OCI-LY1 (cell line): ENCODE measurements at regions not wholly inside any gene's neighbourhood (a gene's known extent, or its start where the extent isn't known, plus 50 kb on each side); places are given as distances from the start of the nearest gene placed in this dataset.
A peak's percentile ranks its signal among the peaks of the same experiment; 100 is the strongest.

Experiments used
- H2AFZ ChIP-seq: fragments of 200-600 bp; sonication (generic), shearing (Covaris generic); 2 replicates; pipeline ENCODE4 v1.6.0; 2014; ENCODE audit warnings: antibody characterized with exemption, mild to moderate bottlenecking, low read length
- H3F3A ChIP-seq: fragments of 200-600 bp; sonication (generic), shearing (Covaris generic); 2 replicates; pipeline ENCODE4 v1.6.0; 2014; ENCODE audit warnings: mild to moderate bottlenecking, antibody characterized with exemption, low read length, moderate library complexity; ENCODE audit not compliant: insufficient read depth
- H3K27ac ChIP-seq: fragments of 200-600 bp; sonication (generic); 2 replicates; pipeline ENCODE4 v1.5.1; 2014; ENCODE audit warnings: low read length, mixed run types, mild to moderate bottlenecking, low read depth; ENCODE audit not compliant: poor library complexity, severe bottlenecking
- H3K27me3 ChIP-seq: fragments of 200-600 bp; sonication (generic); 2 replicates; pipeline ENCODE4 v1.6.0; 2014; ENCODE audit warnings: antibody characterized with exemption, mild to moderate bottlenecking, low read length, moderate library complexity; ENCODE audit not compliant: insufficient read depth
- H3K36me3 ChIP-seq: fragments of 200-600 bp; sonication (generic); 2 replicates; pipeline ENCODE4 v1.6.1; 2014; ENCODE audit warnings: mild to moderate bottlenecking, antibody characterized with exemption, low read length, moderate library complexity, mixed read lengths; ENCODE audit not compliant: insufficient read depth
- H3K4me1 ChIP-seq: fragments of 200-600 bp; sonication (generic); 2 replicates; pipeline ENCODE4 v1.5.1; 2014; ENCODE audit warnings: mild to moderate bottlenecking, low read length, moderate library complexity; ENCODE audit not compliant: insufficient read depth, severe bottlenecking
- H3K4me2 ChIP-seq: fragments of 200-600 bp; sonication (generic), shearing (Covaris generic); 2 replicates; pipeline ENCODE4 v1.6.1; 2014; ENCODE audit warnings: low read length
- H3K4me3 ChIP-seq: fragments of 200-600 bp; sonication (generic); 2 replicates; pipeline ENCODE4 v1.5.1; 2014; ENCODE audit warnings: low read length, low read depth, mild to moderate bottlenecking, mixed read lengths; ENCODE audit not compliant: poor library complexity, severe bottlenecking
- H3K79me2 ChIP-seq: fragments of 200-600 bp; shearing (Covaris generic); 2 replicates; pipeline ENCODE4 v1.6.1; 2016; ENCODE audit warnings: mixed run types, low read length, mixed read lengths; ENCODE audit not compliant: insufficient read depth
- H3K9ac ChIP-seq: fragments of 200-600 bp; sonication (generic), shearing (Covaris generic); 2 replicates; pipeline ENCODE4 v1.6.1; 2014; ENCODE audit warnings: mild to moderate bottlenecking, low read length, mixed read lengths
- H3K9me2 ChIP-seq: fragments of 200-600 bp; sonication (generic), shearing (Covaris generic); 2 replicates; pipeline ENCODE4 v1.6.1; 2014; ENCODE audit warnings: low read depth, mild to moderate bottlenecking, low read length, mixed read lengths
- H3K9me3 ChIP-seq: fragments of 200-600 bp; shearing (Covaris generic); 2 replicates; pipeline ENCODE4 v1.6.1; 2014; ENCODE audit warnings: low read length, mixed read lengths
- H4K20me1 ChIP-seq: fragments of 200-600 bp; sonication (generic), shearing (Covaris generic); 2 replicates; pipeline ENCODE4 v1.6.0; 2016; ENCODE audit warnings: mild to moderate bottlenecking, low read length; ENCODE audit not compliant: insufficient read depth
- CTCF ChIP-seq: fragments of 200-600 bp; sonication (generic), shearing (Covaris generic); IDR thresholded peaks from 2 replicates; pipeline ENCODE4 v1.5.1; 2017; ENCODE audit warnings: mild to moderate bottlenecking, antibody characterized with exemption, low read length, moderate library complexity, mixed read lengths
- EZH2 ChIP-seq: fragments of 200-600 bp; sonication (generic), shearing (Covaris generic); IDR thresholded peaks from 2 replicates; pipeline ENCODE4 v1.8.0; 2017; ENCODE audit warnings: borderline replicate concordance, mixed run types, mild to moderate bottlenecking, antibody characterized with exemption, low read length, moderate library complexity, mixed read lengths

- H3K27me3 ChIP-seq: no peaks in the 10 kb centered on the region
- H4K20me1 ChIP-seq: no peaks in the 10 kb centered on the region
- TF ChIP-seq CTCF (no peak), EZH2 (no peak)
- no peak overlapping the region for H3K4me3 ChIP-seq
- no peaks in the 10 kb centered on the region for H3K79me2 ChIP-seq
- H3K9me3 ChIP-seq: no peaks in the 10 kb centered on the region
- no peaks in the 10 kb centered on the region for H3K4me1 ChIP-seq
- no peaks in the 10 kb centered on the region for H3F3A ChIP-seq
- H3K4me2 ChIP-seq: no peak overlapping the region
- H3K36me3 ChIP-seq: no peaks in the 10 kb centered on the region
- H3K27ac ChIP-seq: no peak overlapping the region
- no peaks in the 10 kb centered on the region for H3K9me2 ChIP-seq
- H2AFZ ChIP-seq: no peak overlapping the region
- H3K9ac ChIP-seq: no peak overlapping the region
Measured at GRCh38 chr16:66271074-66272060, 95.1 kb upstream of the CDH5 start.

GRCh38 chr16:66270333-66270927 is 96.1 kb upstream of the CDH5 start:
- Histone ChIP-seq H3K27ac (no peak overlapping the region), H3K4me2 (peak overlapping the region; percentile 43; the same call in 1 of the 2 replicates), H3K9me3 (no peaks in the 10 kb centered on the region), H3K4me3 (no peak overlapping the region), H3F3A (no peaks in the 10 kb centered on the region), H2AFZ (no peak overlapping the region), H3K9ac (no peak overlapping the region), H3K36me3 (no peaks in the 10 kb centered on the region), H3K27me3 (no peaks in the 10 kb centered on the region), H3K79me2 (no peaks in the 10 kb centered on the region), H4K20me1 (no peaks in the 10 kb centered on the region), H3K4me1 (no peaks in the 10 kb centered on the region), H3K9me2 (no peaks in the 10 kb centered on the region)
- TF ChIP-seq CTCF (peak; percentile 80), EZH2 (no peak)

GRCh38 chr16:66269617-66270332 is 96.7 kb upstream of the CDH5 start:
- no peaks in the 10 kb centered on the region for H3K9me2 ChIP-seq
- H3K27ac ChIP-seq: no peak overlapping the region
- no peaks in the 10 kb centered on the region for H4K20me1 ChIP-seq
- TF ChIP-seq EZH2 (no peak), CTCF (no peak)
- no peaks in the 10 kb centered on the region for H3K36me3 ChIP-seq
- no peaks in the 10 kb centered on the region for H3F3A ChIP-seq
- no peak overlapping the region for H3K4me3 ChIP-seq
- H3K9ac ChIP-seq: no peak overlapping the region
- H3K27me3 ChIP-seq: no peaks in the 10 kb centered on the region
- no peak overlapping the region for H2AFZ ChIP-seq
- peak overlapping the region; percentile 43; the same call in 1 of the 2 replicates for H3K4me2 ChIP-seq
- H3K9me3 ChIP-seq: no peaks in the 10 kb centered on the region
- H3K4me1 ChIP-seq: no peaks in the 10 kb centered on the region
- H3K79me2 ChIP-seq: no peaks in the 10 kb centered on the region
